ENCODE measurements at regions not wholly inside any gene's neighbourhood (a gene's known extent, or its start where the extent isn't known, plus 50 kb on each side); places are given as distances from the start of the nearest gene placed in this dataset.

GRCh38 chr18:78647018-78647417 lies 332.6 kb upstream of the SALL3 start:
- DNase-seq (ENCODE audit: low read depth): no peak

- DNase-seq (ENCODE audit: low read depth): no peak
Measured at GRCh38 chr18:78649421-78649820, 330.2 kb upstream of the SALL3 start.

GRCh38 chr18:78650926-78651325 lies 328.7 kb upstream of the SALL3 start:
- no peak for DNase-seq (ENCODE audit: low read depth)

GRCh38 chr18:78652001-78652545 lies 327.5 kb upstream of the SALL3 start:
- no peak for DNase-seq (ENCODE audit: low read depth)

- DNase-seq (ENCODE audit: low read depth): no peak
Measured at GRCh38 chr18:78655921-78656320, 323.7 kb upstream of the SALL3 start.

- no peak for DNase-seq (ENCODE audit: low read depth)
Measured at GRCh38 chr18:78656346-78656925, 323.2 kb upstream of the SALL3 start.

- DNase-seq (ENCODE audit: low read depth): no peak
Measured at GRCh38 chr18:78658531-78658930, 321.1 kb upstream of the SALL3 start.

- no peak for DNase-seq (ENCODE audit: low read depth)
Measured at GRCh38 chr18:78659057-78659456, 320.6 kb upstream of the SALL3 start.

GRCh38 chr18:78659748-78660147 lies 319.9 kb upstream of the SALL3 start:
- no peak for DNase-seq (ENCODE audit: low read depth)

- no peak for DNase-seq (ENCODE audit: low read depth)
Measured at GRCh38 chr18:78660311-78660710, 319.3 kb upstream of the SALL3 start.

- no peak for DNase-seq (ENCODE audit: low read depth)
Measured at GRCh38 chr18:78661316-78661715, 318.3 kb upstream of the SALL3 start.

GRCh38 chr18:78662879-78663278 lies 316.7 kb upstream of the SALL3 start:
- no peak for DNase-seq (ENCODE audit: low read depth)

- DNase-seq (ENCODE audit: low read depth): no peak
Measured at GRCh38 chr18:78664048-78664447, 315.6 kb upstream of the SALL3 start.

GRCh38 chr18:78664848-78665247 lies 314.8 kb upstream of the SALL3 start:
- DNase-seq (ENCODE audit: low read depth): no peak

GRCh38 chr18:78665644-78666043 lies 314.0 kb upstream of the SALL3 start:
- DNase-seq (ENCODE audit: low read depth): no peak

- no peak for DNase-seq (ENCODE audit: low read depth)
Measured at GRCh38 chr18:78666666-78667335, 312.8 kb upstream of the SALL3 start.

GRCh38 chr18:78670778-78671391 lies 308.7 kb upstream of the SALL3 start:
- no peak for DNase-seq (ENCODE audit: low read depth)

GRCh38 chr18:78671551-78671950 lies 308.1 kb upstream of the SALL3 start:
- no peak for DNase-seq (ENCODE audit: low read depth)

GRCh38 chr18:78672862-78673446 lies 306.7 kb upstream of the SALL3 start:
- no peak for DNase-seq (ENCODE audit: low read depth)

GRCh38 chr18:78673516-78674321 lies 305.9 kb upstream of the SALL3 start:
- no peak for DNase-seq (ENCODE audit: low read depth)

- DNase-seq (ENCODE audit: low read depth): no peak
Measured at GRCh38 chr18:78675231-78675630, 304.4 kb upstream of the SALL3 start.

Measured in renal cortical epithelial cell (primary cell).